ENCODE measurements at regions not wholly inside any gene's neighbourhood (a gene's known extent, or its start where the extent isn't known, plus 50 kb on each side); places are given as distances from the start of the nearest gene placed in this dataset.

GRCh38 chr18:76579301-76579695, 84.3 kb upstream of the ZNF516 start:
- DNase-seq (ENCODE audit: low read depth in 1 of 2, low spot score in 1 of 2), result no peak

- no peak for DNase-seq (ENCODE audit: low read depth in 1 of 2, low spot score in 1 of 2)
Observed at GRCh38 chr18:76578571-76579300, 83.7 kb upstream of the ZNF516 start.

DNA sequence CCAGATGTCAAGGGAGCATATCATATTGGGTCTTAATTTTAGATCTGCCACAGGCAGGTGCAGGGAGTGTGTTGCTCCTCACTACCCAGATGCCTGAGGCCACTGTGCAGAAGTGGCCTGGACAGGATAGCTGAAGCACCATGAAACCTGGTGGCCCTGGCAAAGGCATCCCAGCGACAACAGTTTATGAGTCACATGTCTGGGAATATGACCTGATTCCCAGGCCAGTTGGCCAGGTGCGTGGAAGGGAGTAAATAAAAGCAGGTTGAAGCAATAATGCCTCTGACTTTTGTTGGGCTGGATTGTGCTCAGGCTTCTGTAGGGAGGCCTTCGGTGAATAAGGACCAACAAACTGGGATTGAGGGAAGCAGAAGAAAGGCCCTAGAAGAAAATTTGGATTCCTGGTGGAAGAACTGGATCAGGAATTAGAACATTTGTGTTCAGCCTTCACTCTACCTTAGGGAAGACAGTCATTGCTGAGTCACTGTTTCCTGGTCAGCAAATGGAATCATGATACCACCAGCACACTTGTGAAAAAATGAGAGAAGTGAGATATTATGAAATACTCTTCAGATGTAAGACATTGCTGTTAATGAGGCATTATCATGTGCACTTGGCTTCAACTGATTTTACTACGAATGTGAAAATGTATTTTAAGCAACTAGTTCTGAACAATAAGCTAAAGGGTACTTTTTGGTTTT, 78.4 kb upstream of the ZNF516 start:
- no peak for DNase-seq (ENCODE audit: low read depth in 1 of 2, low spot score in 1 of 2)

DNA sequence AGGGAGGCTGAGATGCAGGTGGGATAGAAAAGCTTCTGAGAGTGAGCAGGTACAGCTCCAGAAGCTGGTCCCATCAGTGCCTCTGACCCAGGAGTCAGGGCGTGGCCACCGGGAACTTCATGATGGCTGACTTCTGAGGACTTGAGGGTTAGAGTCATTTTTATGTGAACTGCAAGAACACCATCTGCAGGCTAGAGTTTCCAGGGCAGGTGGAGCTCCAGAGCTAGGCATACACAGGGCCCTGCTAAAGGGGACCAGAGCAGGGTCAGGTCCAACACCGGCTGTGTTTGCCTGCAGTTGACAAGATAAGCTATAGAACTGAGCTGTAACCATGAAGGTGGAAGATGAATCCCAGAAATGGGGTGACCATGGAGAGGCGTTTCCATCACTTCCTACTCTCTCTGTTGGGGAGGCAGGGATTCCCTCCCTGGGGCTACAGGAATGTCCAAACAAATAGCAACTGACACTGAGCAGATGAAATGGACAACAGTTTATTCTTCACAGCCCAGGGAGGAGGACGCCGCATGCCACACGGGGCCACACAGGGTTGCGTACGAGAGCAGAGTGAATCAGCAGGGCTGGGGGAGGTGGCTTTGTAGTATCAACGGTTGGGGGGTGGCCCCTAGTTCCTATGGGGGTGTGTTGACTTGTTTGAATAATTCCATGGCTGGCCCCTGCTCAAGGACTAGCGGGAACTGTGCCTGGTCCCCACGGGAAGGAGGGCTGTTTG, 77.6 kb upstream of the ZNF516 start:
- no peak for DNase-seq (ENCODE audit: low read depth in 1 of 2, low spot score in 1 of 2)

GRCh38 chr18:76571689-76572088, 76.6 kb upstream of the ZNF516 start:
- no peak for DNase-seq (ENCODE audit: low read depth in 1 of 2, low spot score in 1 of 2)

DNA sequence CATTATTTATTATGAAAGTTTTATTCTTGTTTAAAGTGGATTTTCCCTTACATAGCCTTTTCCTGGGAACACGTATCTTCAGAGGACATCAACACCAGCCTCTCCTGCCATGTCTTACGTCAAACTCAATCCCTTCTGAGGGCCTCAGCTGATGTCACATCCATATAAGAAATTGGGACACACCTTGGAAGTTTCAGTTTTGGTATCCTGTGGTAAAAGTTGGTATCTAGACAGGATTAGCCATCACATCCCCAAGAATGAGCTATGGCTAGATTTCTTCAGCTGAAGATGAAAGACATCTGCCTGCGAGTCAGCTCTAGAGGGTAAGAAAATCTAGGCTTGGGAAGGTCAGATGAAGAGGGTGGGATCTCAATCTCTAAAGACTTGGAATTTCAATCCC, 75.8 kb upstream of the ZNF516 start:
- DNase-seq (ENCODE audit: low read depth in 1 of 2, low spot score in 1 of 2), result no peak

GRCh38 chr18:76569644-76570419, 74.8 kb upstream of the ZNF516 start:
- no peak for DNase-seq (ENCODE audit: low read depth in 1 of 2, low spot score in 1 of 2)

DNA sequence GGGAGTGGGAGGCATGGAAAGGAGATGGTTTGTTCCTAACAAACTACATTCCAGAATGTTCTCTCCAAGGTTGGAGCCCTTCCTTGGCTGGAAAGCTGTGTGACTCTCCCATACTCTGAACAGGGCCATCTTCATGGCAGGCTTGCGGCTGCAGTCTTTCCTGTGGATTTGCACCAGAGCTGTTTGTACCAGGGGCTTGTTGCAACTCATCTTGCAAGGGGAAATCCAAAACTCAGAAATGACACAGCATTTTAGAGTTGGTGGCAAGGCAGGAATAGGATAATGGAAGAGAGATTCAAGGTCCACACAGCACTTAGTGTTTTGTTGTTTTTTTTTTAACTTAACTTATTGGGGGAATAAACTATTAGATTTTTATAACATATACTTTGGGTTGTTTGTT, 73.7 kb upstream of the ZNF516 start:
- DNase-seq (ENCODE audit: low read depth in 1 of 2, low spot score in 1 of 2), result no peak

DNA sequence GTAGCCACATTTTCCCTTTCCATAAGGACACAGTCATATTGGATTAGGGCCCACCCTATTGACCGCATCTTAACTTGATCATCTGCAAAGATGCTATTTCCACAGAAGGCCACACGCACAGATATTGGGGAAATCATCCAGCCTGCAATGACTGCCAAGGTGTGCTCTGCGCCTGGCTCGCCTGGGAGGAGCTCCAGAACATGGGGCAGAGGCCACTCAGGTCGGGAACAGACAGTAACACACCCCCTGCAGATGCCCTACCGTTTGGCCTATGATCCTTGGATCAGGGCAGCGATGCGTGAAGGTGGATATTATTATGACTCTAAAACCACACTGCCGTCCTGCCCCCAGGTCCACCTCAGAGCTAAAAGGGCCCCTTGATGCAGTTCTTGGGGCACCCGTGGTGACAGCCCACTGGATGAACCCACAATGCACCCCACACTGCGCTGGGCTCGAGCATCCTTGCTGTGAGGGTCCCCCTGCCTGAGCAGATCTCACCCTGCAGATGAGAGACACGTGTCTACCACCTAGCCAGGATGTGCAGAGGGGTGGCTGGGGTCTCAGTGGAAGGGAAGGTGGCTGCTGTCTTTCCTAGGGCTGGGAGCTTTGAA, 72.9 kb upstream of the ZNF516 start:
- DNase-seq (ENCODE audit: low read depth in 1 of 2, low spot score in 1 of 2), result no peak

DNA sequence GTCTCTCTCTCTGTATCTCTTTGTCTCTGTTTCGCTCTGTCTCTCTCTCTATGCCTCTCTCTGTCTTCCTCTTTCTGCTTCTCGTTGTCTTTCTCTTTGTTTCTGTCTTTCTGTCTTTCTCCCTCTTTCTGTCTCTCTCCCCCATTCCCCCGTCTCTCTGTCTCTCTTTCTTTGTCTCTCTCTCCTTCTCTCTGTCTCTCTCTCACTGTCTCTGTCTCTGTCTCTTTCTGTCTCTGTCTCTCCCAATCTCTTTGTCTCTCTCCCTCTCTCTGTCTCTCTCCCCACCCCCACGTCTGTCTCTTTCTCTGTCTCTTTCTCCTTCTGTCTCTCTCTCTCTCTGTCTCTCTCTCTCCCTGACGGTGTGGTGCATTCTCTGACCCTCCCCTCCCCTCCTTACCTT, 71.9 kb upstream of the ZNF516 start:
- DNase-seq (ENCODE audit: low read depth in 1 of 2, low spot score in 1 of 2), result no peak

GRCh38 chr18:76565238-76566173, 70.5 kb upstream of the ZNF516 start:
- no peak for DNase-seq (ENCODE audit: low read depth in 1 of 2, low spot score in 1 of 2)

- DNase-seq (ENCODE audit: low read depth in 1 of 2, low spot score in 1 of 2), result no peak
Observed at GRCh38 chr18:76564655-76565237, 69.7 kb upstream of the ZNF516 start.

DNA sequence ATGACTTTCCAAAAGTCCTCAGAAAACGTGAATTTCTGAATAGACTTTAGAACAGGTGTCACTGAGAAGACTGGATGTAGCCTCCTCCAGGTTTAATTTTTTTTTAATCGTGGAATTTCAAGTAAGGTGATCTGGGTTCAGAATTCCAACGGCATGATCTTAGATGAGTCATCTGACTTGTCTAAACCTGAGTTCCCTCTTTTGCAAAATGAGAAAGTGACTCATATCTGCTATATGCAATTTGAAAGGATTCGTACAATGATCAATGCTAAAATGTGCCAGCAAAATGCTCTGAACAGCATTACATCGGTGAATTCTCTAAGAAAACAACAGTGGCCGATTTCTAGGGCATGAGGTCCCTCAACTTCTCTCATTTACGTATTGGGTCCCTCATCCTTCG, 69.1 kb upstream of the ZNF516 start:
- no peak for DNase-seq (ENCODE audit: low read depth in 1 of 2, low spot score in 1 of 2)

DNA sequence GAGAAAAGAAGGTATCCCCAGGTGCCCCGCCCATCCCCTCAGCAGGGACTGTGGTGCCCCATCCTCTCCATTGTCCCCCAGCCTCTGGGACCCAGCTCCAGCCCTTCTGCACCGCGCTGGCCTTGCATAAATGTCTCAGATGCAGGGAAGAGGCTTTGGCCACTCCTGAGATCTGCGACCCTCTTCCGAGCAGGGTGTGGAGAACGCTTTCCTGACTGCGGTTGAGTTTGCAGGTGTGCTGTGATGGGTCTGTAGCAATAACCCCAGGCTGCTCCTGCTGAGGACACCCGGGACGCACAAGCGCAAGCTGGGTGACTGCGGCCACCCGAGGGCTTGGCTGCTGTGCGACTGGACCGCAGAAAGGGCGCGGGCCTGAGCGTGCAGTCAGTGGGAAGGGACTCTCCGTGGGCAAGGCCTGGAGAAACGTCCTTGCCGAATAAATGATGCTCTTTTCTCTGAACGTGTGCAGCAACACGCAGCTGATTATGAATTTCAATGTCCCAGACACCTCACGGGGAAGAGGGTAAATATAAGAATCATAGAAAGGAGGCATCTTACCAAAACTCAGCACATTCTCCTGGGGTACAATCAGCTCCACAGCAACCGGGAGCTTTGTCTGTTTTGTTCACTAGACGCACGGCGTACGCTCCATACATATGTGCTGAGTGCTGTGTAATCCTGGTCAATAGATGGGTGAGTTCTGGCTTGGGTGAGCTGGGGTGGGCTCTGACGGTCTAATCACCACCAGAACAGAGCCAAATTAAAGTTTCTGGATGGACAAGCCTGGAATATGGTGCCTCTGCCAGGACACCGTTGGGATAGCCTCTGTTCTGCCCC, 67.5 kb upstream of the ZNF516 start:
- no peak for DNase-seq (ENCODE audit: low read depth in 1 of 2, low spot score in 1 of 2)

GRCh38 chr18:76558881-76559667, 64.0 kb upstream of the ZNF516 start:
- DNase-seq (ENCODE audit: low read depth in 1 of 2, low spot score in 1 of 2), result no peak

- DNase-seq (ENCODE audit: low read depth in 1 of 2, low spot score in 1 of 2), result no peak
Observed at GRCh38 chr18:76557026-76557575, 62.1 kb upstream of the ZNF516 start.

DNA sequence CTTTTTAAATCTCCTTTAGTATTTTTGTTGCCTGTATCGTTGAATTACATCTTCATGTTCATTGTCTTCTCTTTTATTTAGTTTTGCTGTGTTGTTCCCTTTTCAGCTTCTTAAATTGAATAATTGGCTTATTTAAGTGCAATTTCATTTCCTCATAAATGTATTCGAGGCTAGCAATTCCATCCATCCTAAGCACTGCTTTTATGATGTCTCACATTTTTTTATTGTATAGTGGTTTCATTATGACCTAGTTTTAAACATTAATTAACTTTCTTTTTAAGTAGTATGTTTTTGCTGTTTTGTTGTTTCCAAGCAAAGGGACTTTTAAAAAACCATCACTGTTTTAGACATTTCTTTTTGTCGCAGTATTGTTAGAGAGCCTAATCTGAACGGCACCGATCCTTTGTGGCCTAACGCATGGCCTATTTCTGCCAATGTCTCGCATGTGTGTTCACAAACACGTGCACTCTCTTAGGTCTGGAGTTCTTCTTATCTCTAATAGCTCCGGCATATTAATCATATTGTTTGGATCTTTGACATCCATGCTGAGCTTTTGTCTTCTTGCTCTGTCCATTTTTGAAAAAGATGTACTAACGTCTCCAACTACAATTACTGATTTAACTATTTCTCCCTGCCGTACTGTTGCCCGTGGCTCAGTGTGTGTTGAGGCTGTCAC, 59.6 kb upstream of the ZNF516 start:
- no peak for DNase-seq (ENCODE audit: low read depth in 1 of 2, low spot score in 1 of 2)

Measured in activated CD4-positive, alpha-beta T cell treated with anti-CD3 and anti-CD28 coated beads, Interleukin-2, amount 50 U/mL, for 24 hours (primary cell).